T follicular helper cell (primary cell): ENCODE measurements at regions not wholly inside any gene's neighbourhood (a gene's known extent, or its start where the extent isn't known, plus 50 kb on each side); places are given as distances from the start of the nearest gene placed in this dataset.

Experiments
- DNase-seq: peaks from one replicate; pipeline ENCODE4 v3.0.0-alpha.2; 2020; ENCODE audit warnings: low read depth

- no peak for DNase-seq
Observed at GRCh38 chr12:98402091-98402490, 113.3 kb upstream of the TMPO start.

- no peak for DNase-seq
Observed at GRCh38 chr12:98402671-98403070, 112.7 kb upstream of the TMPO start.

GRCh38 chr12:98403385-98403784 lies 112.0 kb upstream of the TMPO start:
- no peak for DNase-seq

- no peak for DNase-seq
Observed at GRCh38 chr12:98403936-98404335, 111.5 kb upstream of the TMPO start.

- no peak for DNase-seq
Observed at GRCh38 chr12:98405805-98406366, 109.5 kb upstream of the TMPO start.

GRCh38 chr12:98406378-98406777 lies 109.0 kb upstream of the TMPO start:
- no peak for DNase-seq

GRCh38 chr12:98408681-98409080 lies 106.7 kb upstream of the TMPO start:
- DNase-seq = no peak

- no peak for DNase-seq
Observed at GRCh38 chr12:98409548-98409947, 105.8 kb upstream of the TMPO start.

GRCh38 chr12:98410356-98410755 lies 105.0 kb upstream of the TMPO start:
- no peak for DNase-seq

- DNase-seq = no peak
Observed at GRCh38 chr12:98416845-98417244, 98.5 kb upstream of the TMPO start.

GRCh38 chr12:98417266-98417665 lies 98.1 kb upstream of the TMPO start:
- DNase-seq = no peak

GRCh38 chr12:98418357-98419075 lies 96.9 kb upstream of the TMPO start:
- DNase-seq = no peak

GRCh38 chr12:98419081-98419794 lies 96.2 kb upstream of the TMPO start:
- no peak for DNase-seq

- no peak for DNase-seq
Observed at GRCh38 chr12:98419795-98420404, 95.5 kb upstream of the TMPO start.

- DNase-seq = no peak
Observed at GRCh38 chr12:98420461-98420860, 94.9 kb upstream of the TMPO start.

GRCh38 chr12:98421316-98421715 lies 94.1 kb upstream of the TMPO start:
- no peak for DNase-seq

- DNase-seq = no peak
Observed at GRCh38 chr12:98422359-98422758, 93.0 kb upstream of the TMPO start.

GRCh38 chr12:98422812-98423211 lies 92.6 kb upstream of the TMPO start:
- DNase-seq = no peak

GRCh38 chr12:98423963-98424362 lies 91.4 kb upstream of the TMPO start:
- no peak for DNase-seq

GRCh38 chr12:98424726-98425401 lies 90.5 kb upstream of the TMPO start:
- peak; percentile 30 for DNase-seq

- DNase-seq = no peak
Observed at GRCh38 chr12:98425859-98426258, 89.5 kb upstream of the TMPO start.

GRCh38 chr12:98431089-98431488 lies 84.3 kb upstream of the TMPO start:
- DNase-seq = no peak
